BJ (cell line): ENCODE measurements at regions not wholly inside any gene's neighbourhood (a gene's known extent, or its start where the extent isn't known, plus 50 kb on each side); places are given as distances from the start of the nearest gene placed in this dataset.

ENCODE experiments used
- CTCF ChIA-PET: fragments of 350-600 bp; formaldehyde crosslinking; extraction: SDS; loops from one replicate; lab custom pipeline; 2021; ENCODE audit warnings: antibody characterized with exemption, inconsistent platforms; lab: Yijun Ruan, JAX
- POLR2A ChIA-PET: fragments of 300-600 bp; sonication (Branson Sonifier 250); formaldehyde crosslinking; extraction: SDS; loops from one replicate; lab custom pipeline; 2021; ENCODE audit warnings: antibody characterized with exemption; lab: Charles Lee
- DNase-seq: peaks from one replicate; pipeline ENCODE4 v3.0.0-alpha.2; 2011; ENCODE audit warnings: low read depth
- H3K27me3 ChIP-seq: 2 replicates; pipeline ENCODE4 v1.6.0; 2011; ENCODE audit warnings: low read length; ENCODE audit not compliant: control insufficient read depth, insufficient read depth
- H3K36me3 ChIP-seq: 2 replicates; pipeline ENCODE4 v1.5.1; 2011; ENCODE audit warnings: low read length; ENCODE audit not compliant: control insufficient read depth, insufficient read depth
- H3K4me3 ChIP-seq: 2 replicates; pipeline ENCODE4 v1.5.1; 2011; ENCODE audit warnings: low read depth, mild to moderate bottlenecking, control low read depth, low read length
- TF ChIP-seq, protein P1 (sequence below): IDR thresholded peaks from 2 replicates; pipeline ENCODE4 v1.5.1; 2011; ENCODE audit warnings: low read depth, mild to moderate bottlenecking, control low read depth, inconsistent platforms, low read length, moderate library complexity; ENCODE audit not compliant: insufficient read depth

DNA sequence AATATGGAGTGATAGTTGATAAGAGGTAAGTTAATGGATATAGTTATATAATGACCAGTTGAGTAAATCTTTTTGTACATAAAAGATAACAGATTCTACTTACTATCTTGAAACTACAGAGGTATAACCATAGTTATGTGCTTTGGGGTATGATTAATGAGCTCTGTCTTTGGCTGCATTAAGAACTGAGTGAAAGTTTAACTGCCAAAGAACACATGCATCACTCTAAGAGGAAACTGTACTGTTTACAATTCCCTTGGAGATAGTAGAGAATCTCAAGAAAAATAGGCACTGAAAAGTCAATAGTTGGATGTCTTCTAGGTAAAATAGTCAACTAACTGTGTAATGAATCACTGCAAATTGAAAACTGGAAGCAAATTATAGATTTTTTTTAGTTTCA, 1129.5 kb downstream of the EPHA7 start:
- CTCF ChIA-PET = no interaction called here
- Histone ChIP-seq H3K27me3 (no peaks in the 10 kb centered on the region), H3K36me3 (no peaks in the 10 kb centered on the region), H3K4me3 (no peak overlapping the region)
- TF ChIP-seq, protein P1, sequence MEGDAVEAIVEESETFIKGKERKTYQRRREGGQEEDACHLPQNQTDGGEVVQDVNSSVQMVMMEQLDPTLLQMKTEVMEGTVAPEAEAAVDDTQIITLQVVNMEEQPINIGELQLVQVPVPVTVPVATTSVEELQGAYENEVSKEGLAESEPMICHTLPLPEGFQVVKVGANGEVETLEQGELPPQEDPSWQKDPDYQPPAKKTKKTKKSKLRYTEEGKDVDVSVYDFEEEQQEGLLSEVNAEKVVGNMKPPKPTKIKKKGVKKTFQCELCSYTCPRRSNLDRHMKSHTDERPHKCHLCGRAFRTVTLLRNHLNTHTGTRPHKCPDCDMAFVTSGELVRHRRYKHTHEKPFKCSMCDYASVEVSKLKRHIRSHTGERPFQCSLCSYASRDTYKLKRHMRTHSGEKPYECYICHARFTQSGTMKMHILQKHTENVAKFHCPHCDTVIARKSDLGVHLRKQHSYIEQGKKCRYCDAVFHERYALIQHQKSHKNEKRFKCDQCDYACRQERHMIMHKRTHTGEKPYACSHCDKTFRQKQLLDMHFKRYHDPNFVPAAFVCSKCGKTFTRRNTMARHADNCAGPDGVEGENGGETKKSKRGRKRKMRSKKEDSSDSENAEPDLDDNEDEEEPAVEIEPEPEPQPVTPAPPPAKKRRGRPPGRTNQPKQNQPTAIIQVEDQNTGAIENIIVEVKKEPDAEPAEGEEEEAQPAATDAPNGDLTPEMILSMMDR = no peak
- no peak for DNase-seq
- POLR2A ChIA-PET = no interaction called here

DNA sequence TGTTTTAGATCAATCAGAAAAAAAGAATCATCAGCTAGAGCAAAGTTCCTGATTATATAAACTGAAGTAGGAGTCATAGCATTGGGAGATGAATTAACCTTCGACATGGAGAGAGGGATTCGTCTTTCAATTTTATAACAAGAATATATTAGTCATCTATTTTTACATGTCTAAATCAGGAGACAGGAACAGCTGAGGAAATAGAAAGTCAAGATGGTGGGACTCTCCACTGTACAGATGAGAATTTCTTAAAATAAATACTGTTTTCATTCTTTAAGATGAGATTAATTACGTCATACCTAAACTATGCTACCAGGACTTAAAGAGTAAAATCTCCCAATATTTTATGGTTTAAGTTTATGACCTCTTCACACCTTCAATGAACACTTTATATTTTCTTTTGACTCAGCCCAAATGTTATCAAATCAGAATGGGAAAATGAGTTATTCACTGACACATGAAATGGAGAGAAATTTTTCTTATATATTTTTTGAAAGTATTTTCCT, 1137.7 kb downstream of the EPHA7 start:
- CTCF ChIA-PET = no interaction called here
- Histone ChIP-seq H3K36me3 (no peaks in the 10 kb centered on the region), H3K27me3 (no peaks in the 10 kb centered on the region), H3K4me3 (no peak overlapping the region)
- DNase-seq = no peak
- TF ChIP-seq, protein P1 = no peak
- POLR2A ChIA-PET = no interaction called here

DNA sequence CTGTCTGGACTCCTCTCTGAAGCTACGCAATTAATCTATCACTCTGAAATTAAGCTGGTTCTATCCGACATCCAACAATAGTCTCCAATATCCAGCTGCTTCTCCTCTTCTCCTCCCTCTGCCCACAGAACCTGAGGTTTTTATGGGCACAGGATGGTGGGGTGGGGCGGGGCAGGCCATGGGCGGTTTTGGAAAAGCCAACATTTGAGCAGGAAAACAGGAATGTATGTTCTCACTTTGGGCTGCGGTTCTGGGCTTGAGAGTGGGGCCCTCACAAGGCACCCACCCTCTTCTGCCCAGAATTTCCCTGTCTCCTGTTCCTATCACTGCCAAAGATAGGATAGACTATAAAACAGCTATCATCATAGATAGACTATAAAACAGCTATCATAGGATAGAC, 1144.2 kb downstream of the EPHA7 start:
- Histone ChIP-seq H3K4me3 (no peak overlapping the region), H3K36me3 (no peaks in the 10 kb centered on the region), H3K27me3 (no peaks in the 10 kb centered on the region)
- POLR2A ChIA-PET = no interaction called here
- TF ChIP-seq, protein P1 = no peak
- DNase-seq = no peak
- CTCF ChIA-PET = no interaction called here

DNA sequence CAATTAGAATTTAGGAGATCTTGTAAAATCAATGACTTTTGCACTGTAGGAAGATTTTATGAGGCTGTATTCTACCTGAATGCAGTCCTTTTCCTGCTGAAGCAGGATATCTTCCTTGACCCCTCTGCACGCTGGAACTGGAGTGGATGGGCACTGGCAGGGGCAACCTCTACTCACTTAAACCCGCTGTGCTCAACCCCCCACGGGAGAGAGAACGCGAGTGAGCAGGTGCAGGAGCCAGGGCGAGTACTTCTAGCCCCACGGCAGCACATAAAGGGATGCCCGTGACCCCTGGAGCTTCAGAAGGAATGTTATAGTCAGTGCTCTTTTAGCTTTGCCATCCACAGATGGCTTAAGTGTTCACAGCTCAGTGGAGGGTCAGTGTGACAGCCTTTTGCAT, 1144.8 kb downstream of the EPHA7 start:
- Histone ChIP-seq H3K4me3 (no peak overlapping the region), H3K36me3 (no peaks in the 10 kb centered on the region), H3K27me3 (no peaks in the 10 kb centered on the region)
- TF ChIP-seq, protein P1 = no peak
- DNase-seq = no peak
- ChIA-PET CTCF (interaction anchor here (1.2 kb wide), 1 partner anchor 19 kb away, joined by 3 read pairs; no protein-coding TSS in a partner anchor), POLR2A (no interaction called here)

DNA sequence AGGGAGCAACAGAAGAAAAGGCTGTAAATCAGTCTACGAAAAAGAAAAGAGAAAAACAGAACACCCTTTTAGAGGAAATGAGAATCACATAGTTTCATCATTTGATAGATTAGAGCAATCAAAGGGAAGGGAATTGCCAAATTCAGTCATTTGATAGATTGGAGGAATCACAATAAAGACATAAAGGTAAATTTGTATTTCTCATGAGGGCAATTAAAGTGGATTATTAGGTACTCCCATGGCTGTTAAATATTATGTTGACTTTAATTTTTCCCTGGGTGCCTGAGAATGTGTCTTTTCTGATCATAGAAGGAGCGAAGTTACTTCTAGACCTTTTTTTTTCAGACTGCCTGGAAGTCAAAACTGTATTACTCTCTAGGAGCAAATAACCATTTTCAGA, 1145.7 kb downstream of the EPHA7 start:
- Histone ChIP-seq H3K27me3 (no peaks in the 10 kb centered on the region), H3K4me3 (no peak overlapping the region), H3K36me3 (no peaks in the 10 kb centered on the region)
- TF ChIP-seq, protein P1 = no peak
- no peak for DNase-seq
- CTCF ChIA-PET = interaction anchor here (1.2 kb wide), 1 partner anchor 18 kb away, joined by 3 read pairs; no protein-coding TSS in a partner anchor
- POLR2A ChIA-PET = no interaction called here
